OCI-LY7 (cell line): ENCODE measurements at regions not wholly inside any gene's neighbourhood (a gene's known extent, or its start where the extent isn't known, plus 50 kb on each side); places are given as distances from the start of the nearest gene placed in this dataset.

Source experiments
- EZH2phosphoT487 ChIP-seq: fragments of 200-600 bp; sonication (generic); IDR thresholded peaks from 2 replicates; pipeline ENCODE4 v1.6.1; 2018; ENCODE audit warnings: low read depth, borderline replicate concordance, mild to moderate bottlenecking, mixed run types, antibody characterized with exemption, low read length, moderate library complexity, mixed read lengths
- TF ChIP-seq, protein P1 (sequence below): fragments of 200-600 bp; sonication (generic); conservative IDR thresholded peaks from 2 replicates; pipeline ENCODE4 v1.5.1; 2014; ENCODE audit warnings: mild to moderate bottlenecking, antibody characterized with exemption, low read length, moderate library complexity, mixed read lengths

GRCh38 chr4:130090427-130090826 is 994.5 kb downstream of the C4orf33 start:
- TF ChIP-seq, protein P1, sequence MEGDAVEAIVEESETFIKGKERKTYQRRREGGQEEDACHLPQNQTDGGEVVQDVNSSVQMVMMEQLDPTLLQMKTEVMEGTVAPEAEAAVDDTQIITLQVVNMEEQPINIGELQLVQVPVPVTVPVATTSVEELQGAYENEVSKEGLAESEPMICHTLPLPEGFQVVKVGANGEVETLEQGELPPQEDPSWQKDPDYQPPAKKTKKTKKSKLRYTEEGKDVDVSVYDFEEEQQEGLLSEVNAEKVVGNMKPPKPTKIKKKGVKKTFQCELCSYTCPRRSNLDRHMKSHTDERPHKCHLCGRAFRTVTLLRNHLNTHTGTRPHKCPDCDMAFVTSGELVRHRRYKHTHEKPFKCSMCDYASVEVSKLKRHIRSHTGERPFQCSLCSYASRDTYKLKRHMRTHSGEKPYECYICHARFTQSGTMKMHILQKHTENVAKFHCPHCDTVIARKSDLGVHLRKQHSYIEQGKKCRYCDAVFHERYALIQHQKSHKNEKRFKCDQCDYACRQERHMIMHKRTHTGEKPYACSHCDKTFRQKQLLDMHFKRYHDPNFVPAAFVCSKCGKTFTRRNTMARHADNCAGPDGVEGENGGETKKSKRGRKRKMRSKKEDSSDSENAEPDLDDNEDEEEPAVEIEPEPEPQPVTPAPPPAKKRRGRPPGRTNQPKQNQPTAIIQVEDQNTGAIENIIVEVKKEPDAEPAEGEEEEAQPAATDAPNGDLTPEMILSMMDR = no peak
- TF ChIP-seq EZH2phosphoT487 = no peak
